ENCODE measurements at regions not wholly inside any gene's neighbourhood (a gene's known extent, or its start where the extent isn't known, plus 50 kb on each side); places are given as distances from the start of the nearest gene placed in this dataset.

GRCh38 chr1:4396551-4396950 is 257.9 kb upstream of the AJAP1 start:
- no peak for DNase-seq

- no peak for DNase-seq
Measured at GRCh38 chr1:4397196-4397595, 257.2 kb upstream of the AJAP1 start.

GRCh38 chr1:4402032-4402431 is 252.4 kb upstream of the AJAP1 start:
- DNase-seq = no peak

GRCh38 chr1:4404854-4405590 is 249.4 kb upstream of the AJAP1 start:
- no peak for DNase-seq

- no peak for DNase-seq
Measured at GRCh38 chr1:4407851-4408250, 246.6 kb upstream of the AJAP1 start.

GRCh38 chr1:4408380-4408779 is 246.0 kb upstream of the AJAP1 start:
- DNase-seq = no peak

GRCh38 chr1:4411862-4412261 is 242.5 kb upstream of the AJAP1 start:
- DNase-seq = no peak

GRCh38 chr1:4415476-4415875 is 238.9 kb upstream of the AJAP1 start:
- no peak for DNase-seq

- DNase-seq = no peak
Measured at GRCh38 chr1:4416189-4416588, 238.2 kb upstream of the AJAP1 start.

- DNase-seq = no peak
Measured at GRCh38 chr1:4418021-4418420, 236.4 kb upstream of the AJAP1 start.

- no peak for DNase-seq
Measured at GRCh38 chr1:4421986-4422385, 232.4 kb upstream of the AJAP1 start.

- no peak for DNase-seq
Measured at GRCh38 chr1:4422504-4423289, 231.7 kb upstream of the AJAP1 start.

GRCh38 chr1:4424254-4424653 is 230.2 kb upstream of the AJAP1 start:
- no peak for DNase-seq

GRCh38 chr1:4424766-4425165 is 229.6 kb upstream of the AJAP1 start:
- DNase-seq = no peak

GRCh38 chr1:4425892-4426291 is 228.5 kb upstream of the AJAP1 start:
- DNase-seq = no peak

GRCh38 chr1:4428711-4429110 is 225.7 kb upstream of the AJAP1 start:
- no peak for DNase-seq

GRCh38 chr1:4430406-4431365 is 223.7 kb upstream of the AJAP1 start:
- no peak for DNase-seq

GRCh38 chr1:4431491-4431890 is 222.9 kb upstream of the AJAP1 start:
- no peak for DNase-seq

GRCh38 chr1:4433075-4433474 is 221.3 kb upstream of the AJAP1 start:
- DNase-seq = no peak

- no peak for DNase-seq
Measured at GRCh38 chr1:4444086-4444485, 210.3 kb upstream of the AJAP1 start.

GRCh38 chr1:4447778-4448420 is 206.5 kb upstream of the AJAP1 start:
- DNase-seq = no peak

- no peak for DNase-seq
Measured at GRCh38 chr1:4449972-4450371, 204.4 kb upstream of the AJAP1 start.

- DNase-seq = no peak
Measured at GRCh38 chr1:4452701-4453100, 201.7 kb upstream of the AJAP1 start.
